Gastroesophageal sphincter (tissue), 4 donors: ENCODE measurements at regions not wholly inside any gene's neighbourhood (a gene's known extent, or its start where the extent isn't known, plus 50 kb on each side); places are given as distances from the start of the nearest gene placed in this dataset.

Source experiments
- ATAC-seq: fragments of 150-250 bp; one replicate; pipeline ENCODE4 v1.9.1; 2016; ENCODE audit warnings: mild to moderate bottlenecking, moderate library complexity
- H3K27ac ChIP-seq, 4 donors: fragments of 200-600 bp; sonication (generic) in 3 of 4; 1 replicate in 3 of 4; 2 replicates in 1 of 4; pipeline ENCODE4 v1.5.1; 2016 to 2019
- H3K27me3 ChIP-seq: fragments of 200-600 bp; sonication (generic); one replicate; pipeline ENCODE4 v1.5.1; 2019
- H3K36me3 ChIP-seq, 2 donors: fragments of 200-600 bp; sonication (generic); one replicate each; pipeline ENCODE4 v1.5.1; 2019; ENCODE audit warnings: control low read depth in 1 of 2
- H3K4me1 ChIP-seq, 3 donors: fragments of 200-600 bp; sonication (generic); 1 replicate in 2 of 3; 2 replicates in 1 of 3; pipeline ENCODE4 v1.5.1; 2016 to 2019; ENCODE audit warnings: control low read depth in 2 of 3
- H3K4me3 ChIP-seq, 2 donors: fragments of 200-600 bp; sonication (generic); one replicate each; pipeline ENCODE4 v1.5.1; 2019; ENCODE audit warnings: mild to moderate bottlenecking in 1 of 2, moderate library complexity in 1 of 2
- H3K9me3 ChIP-seq, 3 donors: fragments of 200-600 bp; sonication (generic); one replicate each; pipeline ENCODE4 v1.5.1; 2017 to 2019; ENCODE audit warnings: control low read depth in 2 of 3
- EP300 ChIP-seq: sonication (generic); formaldehyde crosslinking; IDR thresholded peaks from one replicate; pipeline ENCODE4 v1.6.1; 2017; ENCODE audit warnings: antibody characterized with exemption, mild to moderate bottlenecking
- POLR2A ChIP-seq, 2 donors: fragments of 450-650 bp; IDR thresholded peaks; one replicate each; pipeline ENCODE4 v1.6.1; 2017; ENCODE audit warnings: antibody characterized with exemption in 2 of 2, mild to moderate bottlenecking in 2 of 2, moderate library complexity in 1 of 2
- POLR2AphosphoS5 ChIP-seq: sonication (generic); formaldehyde crosslinking; IDR thresholded peaks from one replicate; pipeline ENCODE4 v1.6.1; 2017; ENCODE audit warnings: antibody characterized with exemption
- WGBS, 2 donors: methylation state at CpG; one replicate each; pipeline ENCODE4 v1.1.5; 2018; ENCODE audit warnings: low coverage in 1 of 2; 5-methylcytosine and 5-hydroxymethylcytosine counted together
- TF ChIP-seq, protein P1 (sequence below), 4 experiments: fragments of 200-600 bp in 2 of 4; fragments of 450-650 bp in 2 of 4; sonication (generic) in 1 of 4; IDR thresholded peaks; one replicate each; pipeline ENCODE4 v1.5.1; 2017 to 2019; ENCODE audit warnings: antibody characterized with exemption in 4 of 4, mild to moderate bottlenecking in 2 of 4, moderate library complexity in 2 of 4

- no peak for ATAC-seq
- TF ChIP-seq POLR2A (IDR thresholded peaks at IDR 0.05) (no peak), POLR2AphosphoS5 (no peak), EP300 (no peak)
- TF ChIP-seq, protein P1, sequence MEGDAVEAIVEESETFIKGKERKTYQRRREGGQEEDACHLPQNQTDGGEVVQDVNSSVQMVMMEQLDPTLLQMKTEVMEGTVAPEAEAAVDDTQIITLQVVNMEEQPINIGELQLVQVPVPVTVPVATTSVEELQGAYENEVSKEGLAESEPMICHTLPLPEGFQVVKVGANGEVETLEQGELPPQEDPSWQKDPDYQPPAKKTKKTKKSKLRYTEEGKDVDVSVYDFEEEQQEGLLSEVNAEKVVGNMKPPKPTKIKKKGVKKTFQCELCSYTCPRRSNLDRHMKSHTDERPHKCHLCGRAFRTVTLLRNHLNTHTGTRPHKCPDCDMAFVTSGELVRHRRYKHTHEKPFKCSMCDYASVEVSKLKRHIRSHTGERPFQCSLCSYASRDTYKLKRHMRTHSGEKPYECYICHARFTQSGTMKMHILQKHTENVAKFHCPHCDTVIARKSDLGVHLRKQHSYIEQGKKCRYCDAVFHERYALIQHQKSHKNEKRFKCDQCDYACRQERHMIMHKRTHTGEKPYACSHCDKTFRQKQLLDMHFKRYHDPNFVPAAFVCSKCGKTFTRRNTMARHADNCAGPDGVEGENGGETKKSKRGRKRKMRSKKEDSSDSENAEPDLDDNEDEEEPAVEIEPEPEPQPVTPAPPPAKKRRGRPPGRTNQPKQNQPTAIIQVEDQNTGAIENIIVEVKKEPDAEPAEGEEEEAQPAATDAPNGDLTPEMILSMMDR (IDR thresholded peaks at IDR 0.05) = no peak
- no peak overlapping the region for H3K27ac ChIP-seq
- WGBS, 2 donors = 26 to 37% methylated on average over 2 of the region's 2 CpGs
- H3K36me3 ChIP-seq = no peaks in the 10 kb centered on the region
- H3K4me3 ChIP-seq = no peak overlapping the region
- no peaks in the 10 kb centered on the region for H3K4me1 ChIP-seq
- no peaks in the 10 kb centered on the region for H3K9me3 ChIP-seq
- H3K27me3 ChIP-seq = no peaks in the 10 kb centered on the region
Measured at GRCh38 chr11:86749821-86750401, 50.4 kb upstream of the PRSS23 start.

DNA sequence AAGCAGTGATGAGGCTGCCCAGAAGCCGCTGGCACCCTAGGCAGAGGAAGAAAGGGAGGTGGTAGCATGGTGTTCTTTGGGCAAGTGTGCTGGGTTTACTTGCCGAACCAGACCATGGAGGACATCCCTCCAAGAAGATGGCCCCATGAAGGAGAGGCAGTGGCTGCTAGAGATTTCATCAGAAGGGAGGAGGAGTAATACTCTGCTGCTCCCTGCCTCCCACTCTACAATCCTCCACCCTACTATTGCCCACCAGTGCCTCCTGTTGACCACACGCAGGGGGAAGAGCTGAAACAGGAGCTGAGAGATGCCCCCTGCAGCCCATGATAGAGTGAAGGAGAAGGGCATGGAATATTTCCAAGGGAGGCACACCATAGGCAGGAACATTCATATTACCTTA, 51.0 kb upstream of the PRSS23 start:
- no peak overlapping the region for H3K27ac ChIP-seq

GRCh38 chr11:86748296-86748695, 52.0 kb upstream of the PRSS23 start:
- no peak overlapping the region for H3K4me3 ChIP-seq
- H3K27ac ChIP-seq = no peak overlapping the region
- TF ChIP-seq, protein P1 (IDR thresholded peaks at IDR 0.05) = no peak
- no peak for TF ChIP-seq EP300
- no peak for TF ChIP-seq POLR2A (IDR thresholded peaks at IDR 0.05)
- TF ChIP-seq POLR2AphosphoS5 = no peak
- 56 to 78% methylated on average over 3 to 4 of the region's 4 CpGs for WGBS, 2 donors
- no peaks in the 10 kb centered on the region for H3K9me3 ChIP-seq
- no peaks in the 10 kb centered on the region for H3K36me3 ChIP-seq
- no peaks in the 10 kb centered on the region for H3K27me3 ChIP-seq
- no peak for ATAC-seq
- peaks cover 0 to 10% (median 0%) of the 10 kb centered on the region in 3 donors for H3K4me1 ChIP-seq

More for the DNA sequence above, 51.0 kb upstream of the PRSS23 start:
- H3K4me1 ChIP-seq = no peaks in the 10 kb centered on the region
- no peak overlapping the region for H3K4me3 ChIP-seq
- WGBS, 2 donors = 90% methylated on average over 3 of the region's 3 CpGs
- H3K9me3 ChIP-seq = no peaks in the 10 kb centered on the region
- no peaks in the 10 kb centered on the region for H3K27me3 ChIP-seq
- no peaks in the 10 kb centered on the region for H3K36me3 ChIP-seq
- TF ChIP-seq POLR2A (IDR thresholded peaks at IDR 0.05) = no peak
- TF ChIP-seq, protein P1 (IDR thresholded peaks at IDR 0.05) = no peak
- TF ChIP-seq POLR2AphosphoS5 = no peak
- TF ChIP-seq EP300 = no peak
- no peak for ATAC-seq

GRCh38 chr11:86747801-86748200, 52.5 kb upstream of the PRSS23 start:
- 91 to 100% methylated on average over 1 to 3 of the region's 3 CpGs for WGBS, 2 donors
- no peaks in the 10 kb centered on the region for H3K9me3 ChIP-seq

GRCh38 chr11:86746514-86746913, 53.8 kb upstream of the PRSS23 start:
- H3K9me3 ChIP-seq = no peaks in the 10 kb centered on the region
- 26 to 82% methylated on average over 2 to 3 of the region's 3 CpGs for WGBS, 2 donors
- TF ChIP-seq EP300 = no peak
- TF ChIP-seq POLR2A (IDR thresholded peaks at IDR 0.05) = no peak
- TF ChIP-seq POLR2AphosphoS5 = no peak
- TF ChIP-seq, protein P1 (IDR thresholded peaks at IDR 0.05) = no peak

More at GRCh38 chr11:86747801-86748200, 52.5 kb upstream of the PRSS23 start:
- Histone ChIP-seq H3K4me1 (peaks cover 0 to 15% (median 0%) of the 10 kb centered on the region in 3 donors), H3K27me3 (no peaks in the 10 kb centered on the region), H3K36me3 (no peaks in the 10 kb centered on the region), H3K4me3 (no peak overlapping the region), H3K27ac (no peak overlapping the region)
- TF ChIP-seq EP300 (no peak), POLR2A (IDR thresholded peaks at IDR 0.05) (no peak), POLR2AphosphoS5 (no peak)
- TF ChIP-seq, protein P1 (IDR thresholded peaks at IDR 0.05) = no peak
- no peak for ATAC-seq

More at GRCh38 chr11:86746514-86746913, 53.8 kb upstream of the PRSS23 start:
- Histone ChIP-seq H3K27me3 (no peaks in the 10 kb centered on the region), H3K4me3 (no peak overlapping the region), H3K27ac (no peak overlapping the region), H3K36me3 (no peaks in the 10 kb centered on the region), H3K4me1 (peaks cover 0 to 28% (median 10%) of the 10 kb centered on the region in 3 donors)
- no peak for ATAC-seq
